ENCODE measurements at regions not wholly inside any gene's neighbourhood (a gene's known extent, or its start where the extent isn't known, plus 50 kb on each side); places are given as distances from the start of the nearest gene placed in this dataset.
"Not testable (repeated sequence)": the region's sequence is repeated elsewhere in the genome, so short reads cannot be mapped to it uniquely, and the experiment has no call there.

DNA sequence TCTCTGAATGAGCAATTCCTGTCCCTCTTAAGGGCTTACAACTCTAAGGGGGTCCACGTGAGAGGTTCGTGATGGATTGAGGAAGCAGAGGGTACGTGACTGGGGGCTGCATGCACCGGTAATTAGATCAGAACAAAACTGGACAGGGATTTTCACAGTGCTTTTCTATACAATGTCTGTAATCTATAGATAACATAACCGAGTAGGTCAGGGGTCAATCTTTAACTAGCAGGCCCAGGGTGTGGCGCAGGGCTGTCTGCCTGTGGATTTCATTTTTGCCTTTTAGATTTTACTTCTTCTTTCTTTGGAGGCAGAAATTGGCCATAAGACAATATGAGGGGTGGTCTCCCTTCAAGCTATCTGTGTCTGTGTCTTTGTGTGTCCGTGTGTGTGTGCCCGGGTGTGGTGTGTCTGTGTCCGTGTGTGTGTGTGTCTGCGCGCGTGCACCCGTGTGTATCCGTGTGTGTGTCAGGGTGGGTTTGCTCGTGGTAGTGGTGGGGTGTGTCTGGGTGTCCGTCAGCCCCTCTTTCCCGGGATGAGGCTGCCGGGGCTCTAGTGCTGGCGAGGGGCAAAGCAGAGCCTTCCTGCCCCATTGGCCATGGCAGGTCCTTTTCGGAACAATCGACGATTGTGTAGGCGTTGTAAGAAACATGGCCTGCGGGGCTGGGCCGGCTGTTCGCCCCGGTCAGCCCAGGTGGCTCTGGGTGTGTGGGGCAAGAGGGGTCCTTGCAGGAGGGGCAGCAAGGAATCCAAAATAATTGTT, 1382.0 kb upstream of the DEFB115 start:
- not testable (repeated sequence) for H3K9me3 ChIP-seq, DNase-seq, H3K27me3 ChIP-seq, H3K4me3 ChIP-seq, H3K36me3 ChIP-seq

- not testable (repeated sequence) for H3K9me3 ChIP-seq, DNase-seq, H3K27me3 ChIP-seq, H3K4me3 ChIP-seq, H3K36me3 ChIP-seq
These were observed 1381.2 kb upstream of the DEFB115 start for GRCh38 chr20:29876084-29876910.

DNA sequence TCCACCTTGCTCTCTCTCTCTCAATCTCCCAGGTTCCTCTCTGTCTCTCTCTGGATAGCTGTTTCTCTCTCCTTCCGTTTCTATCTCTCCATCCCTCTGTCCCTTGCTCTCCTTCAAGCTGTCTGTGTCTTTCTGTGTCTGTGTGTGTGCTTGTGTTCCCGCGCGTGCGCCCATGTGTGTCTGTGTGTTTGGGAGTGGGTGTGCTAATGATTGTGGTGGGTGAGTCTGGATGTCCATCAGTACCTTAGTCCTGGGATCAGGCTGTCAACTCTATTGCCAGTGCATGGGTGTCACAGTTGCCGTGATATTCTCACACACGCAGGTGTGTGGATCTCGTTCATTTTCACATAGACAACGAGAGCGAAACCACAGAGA, 1380.6 kb upstream of the DEFB115 start:
- H3K27me3 ChIP-seq: no peaks in the 10 kb centered on the region
- H3K9me3 ChIP-seq: no peaks in the 10 kb centered on the region
- DNase-seq: no peak
- no peaks in the 10 kb centered on the region for H3K36me3 ChIP-seq
- H3K4me3 ChIP-seq: no peak overlapping the region

GRCh38 chr20:29877411-29878280, 1379.8 kb upstream of the DEFB115 start:
- peak overlapping the region; percentile 25 for H3K4me3 ChIP-seq
- not testable (repeated sequence) for H3K9me3 ChIP-seq, DNase-seq

GRCh38 chr20:29878281-29878741, 1379.2 kb upstream of the DEFB115 start:
- H3K4me3 ChIP-seq: peak overlapping the region; percentile 25
- H3K36me3 ChIP-seq: no peaks in the 10 kb centered on the region
- H3K9me3 ChIP-seq: no peaks in the 10 kb centered on the region
- H3K27me3 ChIP-seq: no peaks in the 10 kb centered on the region
- DNase-seq: peak; percentile 39

More at GRCh38 chr20:29877411-29878280, 1379.8 kb upstream of the DEFB115 start:
- H3K27me3 ChIP-seq, H3K36me3 ChIP-seq: not testable (repeated sequence)

GRCh38 chr20:29878777-29879442, 1378.6 kb upstream of the DEFB115 start:
- H3K27me3 ChIP-seq: no peaks in the 10 kb centered on the region
- no peaks in the 10 kb centered on the region for H3K9me3 ChIP-seq
- H3K4me3 ChIP-seq: no peak overlapping the region
- no peaks in the 10 kb centered on the region for H3K36me3 ChIP-seq
- DNase-seq: no peak

DNA sequence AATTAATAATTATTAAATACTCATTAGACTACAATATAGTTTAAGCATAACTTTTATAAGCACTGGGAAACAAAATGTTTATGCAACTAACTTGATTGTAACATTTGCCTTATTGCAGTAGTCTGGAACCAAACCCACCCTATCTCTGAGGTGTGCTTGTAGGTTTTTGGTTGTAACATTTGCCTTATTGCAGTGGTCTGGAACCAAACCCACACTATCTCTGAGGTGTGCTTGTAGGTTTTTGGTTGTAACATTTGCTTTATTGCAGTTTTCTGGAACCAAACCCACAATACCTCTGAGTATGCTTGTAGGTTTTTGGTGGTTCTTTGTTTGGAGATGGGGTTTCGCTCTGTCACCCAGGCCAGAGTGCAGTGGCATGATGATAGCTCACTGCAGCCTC, 1376.4 kb upstream of the DEFB115 start:
- not testable (repeated sequence) for H3K4me3 ChIP-seq, H3K27me3 ChIP-seq, DNase-seq, H3K36me3 ChIP-seq, H3K9me3 ChIP-seq

DNA sequence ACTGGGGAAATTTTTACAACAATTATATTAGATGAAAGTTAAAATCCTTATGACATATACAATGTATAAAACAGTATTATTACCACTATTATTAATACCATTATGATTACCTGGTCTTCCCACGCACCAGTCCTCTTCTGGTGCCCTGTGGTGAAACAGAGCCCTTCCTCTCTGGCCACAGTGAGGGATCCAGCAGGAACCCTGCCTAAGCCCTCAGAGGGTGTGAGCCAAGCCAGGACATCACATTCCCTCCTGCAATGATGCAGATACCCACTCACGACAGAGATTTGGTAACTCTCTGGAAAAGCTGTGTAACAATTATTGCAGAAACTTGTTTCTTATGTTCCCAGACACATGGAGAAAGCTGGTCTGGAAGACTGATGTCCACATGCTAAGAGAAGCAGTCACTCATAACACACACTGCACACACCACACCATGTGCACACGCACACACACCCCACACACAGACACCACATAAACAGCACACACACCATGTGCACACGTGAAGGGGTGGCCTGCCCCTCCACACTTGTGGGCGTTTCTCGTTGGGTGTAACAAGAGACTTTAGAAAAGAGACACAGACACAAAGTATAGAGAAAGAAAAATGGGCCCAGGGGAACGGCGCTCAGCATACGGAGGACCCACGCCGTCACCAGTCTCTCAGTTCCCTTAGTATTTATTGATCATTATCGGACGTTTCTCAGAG, 1373.8 kb upstream of the DEFB115 start:
- H3K4me3 ChIP-seq, H3K9me3 ChIP-seq, H3K27me3 ChIP-seq, H3K36me3 ChIP-seq, DNase-seq: not testable (repeated sequence)

DNA sequence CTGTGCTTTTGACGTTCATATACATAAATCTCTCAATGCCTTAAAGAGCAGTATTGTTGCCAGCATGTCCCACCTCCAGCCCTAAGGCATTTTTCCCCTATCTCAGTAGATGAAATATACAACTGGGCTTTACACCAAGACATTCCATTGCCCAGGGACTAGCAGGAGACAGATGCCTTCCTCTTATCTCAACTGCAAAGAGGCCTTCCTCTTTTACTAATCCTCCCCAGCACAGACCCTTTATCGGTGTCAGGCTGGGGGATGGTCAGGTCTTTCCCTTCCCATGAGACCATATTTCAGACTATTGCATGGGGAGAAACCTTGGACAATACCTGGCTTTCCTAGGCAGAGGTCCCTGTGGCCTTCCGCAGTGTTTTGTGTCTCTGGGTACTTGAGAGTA, 1373.1 kb upstream of the DEFB115 start:
- not testable (repeated sequence) for H3K9me3 ChIP-seq, H3K36me3 ChIP-seq, DNase-seq, H3K4me3 ChIP-seq, H3K27me3 ChIP-seq

GRCh38 chr20:29885282-29886185, 1371.9 kb upstream of the DEFB115 start:
- DNase-seq, H3K36me3 ChIP-seq, H3K27me3 ChIP-seq, H3K9me3 ChIP-seq, H3K4me3 ChIP-seq: not testable (repeated sequence)

- not testable (repeated sequence) for DNase-seq, H3K9me3 ChIP-seq, H3K27me3 ChIP-seq, H3K4me3 ChIP-seq, H3K36me3 ChIP-seq
These were observed 1365.9 kb upstream of the DEFB115 start for GRCh38 chr20:29891555-29891954.

Data from MG63 (cell line).